K562 (cell line): ENCODE measurements at regions not wholly inside any gene's neighbourhood (a gene's known extent, or its start where the extent isn't known, plus 50 kb on each side); places are given as distances from the start of the nearest gene placed in this dataset.

Source experiments
- ATAC-seq: fragments of 200-7000 bp; cut with Tn5 transposase; 3 replicates; pipeline ENCODE4 v1.9.1; 2020; ENCODE audit warnings: moderate library complexity
- BruUV-seq: library from RNA; stranded (reverse); fragments of 400-500 nt; replicated peaks from 2 replicates; lab custom pipeline; 2021; lab: Mats Ljungman, UMichigan
- CTCF ChIA-PET: fragments of 300-600 bp; formaldehyde crosslinking; extraction: SDS; loops from one replicate; lab custom pipeline; 2021; ENCODE audit warnings: low intra/inter-chr PET ratio; lab: Yijun Ruan, JAX
- POLR2A ChIA-PET: fragments of 300-600, 350-650 bp; sonication (Branson Sonifier 250); formaldehyde crosslinking; extraction: SDS; loops from one replicate; lab custom pipeline; 2021; ENCODE audit warnings: antibody characterized with exemption, inconsistent platforms; lab: Yijun Ruan, JAX
- DNase-seq, 4 experiments: peaks; one replicate each; pipeline versions ENCODE4 v3.0.0 to v3.0.0-alpha.2; 2011 to 2018; ENCODE audit warnings: low spot score in 3 of 4, mixed read lengths in 3 of 4; ENCODE audit errors: extremely low read depth in 1 of 4
- FAIRE-seq: peaks from 2 replicates; lab custom pipeline; 2011; peaks lifted over from hg19 to GRCh38; lab: Jason Lieb, UNC
- H2AFZ ChIP-seq: 2 replicates; pipeline ENCODE4 v1.6.0; 2011; ENCODE audit warnings: low read depth, low read length, control low read depth, inconsistent platforms
- H3K27ac ChIP-seq: fragments of 200-600 bp; 3 replicates; pipeline ENCODE4 v1.8.0; 2011; ENCODE audit warnings: low read depth, mild to moderate bottlenecking, control low read depth, inconsistent platforms, low read length, moderate library complexity, mixed read lengths; ENCODE audit errors: extremely low read depth
- H3K27me3 ChIP-seq, 2 experiments: fragments of 300-600 bp in 1 of 2; 2 replicates in 1 of 2; 3 replicates in 1 of 2; pipeline versions ENCODE4 v1.6.0 to v1.8.0; 2011; ENCODE audit warnings: inconsistent platforms in 2 of 2, low read length in 2 of 2, mild to moderate bottlenecking in 1 of 2, mixed read lengths in 1 of 2, moderate library complexity in 1 of 2; ENCODE audit not compliant: control insufficient read depth in 2 of 2, insufficient read depth in 2 of 2
- H3K36me3 ChIP-seq: fragments of 300-600 bp; 3 replicates; pipeline ENCODE4 v1.8.0; 2011; ENCODE audit warnings: mild to moderate bottlenecking, low read length, inconsistent platforms; ENCODE audit not compliant: control insufficient read depth, insufficient read depth
- H3K4me1 ChIP-seq, 2 experiments: fragments of 200-600 bp in 1 of 2; replicated peaks in 1 of 2; 2 replicates in 1 of 2; 3 replicates in 1 of 2; pipeline versions ENCODE4 v1.5.1 to v1.8.0; 2011; ENCODE audit warnings: inconsistent platforms in 2 of 2, low read length in 2 of 2, mild to moderate bottlenecking in 1 of 2, mixed read lengths in 1 of 2, moderate library complexity in 1 of 2; ENCODE audit not compliant: control insufficient read depth in 2 of 2, insufficient read depth in 2 of 2
- H3K4me2 ChIP-seq: 2 replicates; pipeline ENCODE4 v1.6.1; 2011; ENCODE audit warnings: low read length, control low read depth, inconsistent platforms, mixed read lengths; ENCODE audit not compliant: insufficient read depth
- H3K4me3 ChIP-seq: fragments of 200-600 bp; sonication (generic), shearing (Covaris generic); 2 replicates; pipeline ENCODE4 v1.5.1; 2016; ENCODE audit warnings: control low read depth, inconsistent platforms
- H3K79me2 ChIP-seq: fragments of 200-600 bp; 3 replicates; pipeline ENCODE4 v1.8.0; 2011; ENCODE audit warnings: low read length, inconsistent platforms; ENCODE audit not compliant: control insufficient read depth, insufficient read depth
- H3K9ac ChIP-seq, 2 experiments: 2 replicates each; pipeline versions ENCODE4 v1.6.0 to v1.6.1; 2011; ENCODE audit warnings: low read depth in 2 of 2, low read length in 2 of 2, control low read depth in 1 of 2, inconsistent platforms in 1 of 2, mild to moderate bottlenecking in 1 of 2, mixed read lengths in 1 of 2; ENCODE audit not compliant: insufficient read depth in 1 of 2
- H3K9me1 ChIP-seq: one replicate; pipeline ENCODE4 v1.6.0; 2011; ENCODE audit warnings: inconsistent platforms, mild to moderate bottlenecking, low read length, moderate library complexity; ENCODE audit not compliant: control insufficient read depth, insufficient read depth
- H3K9me3 ChIP-seq: replicated peaks from 2 replicates; pipeline ENCODE4 v1.5.1; 2011; ENCODE audit warnings: low read depth, low read length, inconsistent platforms; ENCODE audit not compliant: control insufficient read depth, insufficient read depth
- H4K20me1 ChIP-seq: replicated peaks from 2 replicates; pipeline ENCODE4 v1.6.1; 2011; ENCODE audit warnings: low read length, inconsistent platforms, mixed read lengths; ENCODE audit not compliant: control insufficient read depth, insufficient read depth
- CHD2 ChIP-seq: IDR thresholded peaks from 2 replicates; pipeline ENCODE4 v1.6.1; 2011; ENCODE audit warnings: low read depth, low read length
- EGR1 ChIP-seq: fragments of 450-650 bp; conservative IDR thresholded peaks from 2 replicates; pipeline ENCODE4 v1.6.1; 2017; ENCODE audit warnings: mild to moderate bottlenecking
- EP400 ChIP-seq: fragments of 450-650 bp; IDR thresholded peaks from 2 replicates; pipeline ENCODE4 v1.6.1; 2017; ENCODE audit warnings: antibody characterized with exemption, mild to moderate bottlenecking, moderate library complexity
- GTF3C2 ChIP-seq: IDR thresholded peaks from 3 replicates; pipeline ENCODE4 v1.6.1; 2011; ENCODE audit warnings: borderline replicate concordance, mild to moderate bottlenecking, moderate library complexity; ENCODE audit not compliant: insufficient read length; ENCODE audit errors: extremely low read depth
- HNRNPL ChIP-seq: fragments of 200-400 bp; formaldehyde crosslinking; IDR thresholded peaks from 2 replicates; pipeline ENCODE4 v1.6.1; 2017; ENCODE audit warnings: low read depth, mild to moderate bottlenecking, low read length
- IRF9 ChIP-seq: fragments of 450-650 bp; IDR thresholded peaks from 2 replicates; pipeline ENCODE4 v1.6.1; 2016; ENCODE audit warnings: missing biosample characterization, missing genetic modification characterization
- KDM2B ChIP-seq: fragments of 250-450 bp; sonication (Bioruptor Pico); IDR thresholded peaks from 2 replicates; pipeline ENCODE4 v1.8.0; 2021; ENCODE audit warnings: mild to moderate bottlenecking, moderate library complexity
- MAFK ChIP-seq: IDR thresholded peaks from 2 replicates; pipeline ENCODE4 v1.6.1; 2011; ENCODE audit warnings: low read length, improper control_type of control experiment
- MLX ChIP-seq, 2 experiments: fragments of 450-650 bp in 1 of 2; sonication (generic) in 1 of 2; formaldehyde crosslinking; conservative IDR thresholded peaks; 2 replicates each; pipeline versions ENCODE4 v1.4.0 to v1.8.1; 2020 to 2022; ENCODE audit warnings: mild to moderate bottlenecking in 1 of 2, missing genetic modification reagents in 1 of 2
- MNT ChIP-seq, 2 experiments: fragments of 450-650 bp; conservative IDR thresholded peaks; 2 replicates each; pipeline ENCODE4 v1.6.1; 2017; ENCODE audit warnings: mild to moderate bottlenecking in 2 of 2, moderate library complexity in 2 of 2
- PHF20 ChIP-seq: fragments of 450-650 bp; IDR thresholded peaks from 2 replicates; pipeline ENCODE4 v1.6.1; 2018; ENCODE audit not compliant: partially characterized antibody
- PRMT5 ChIP-seq: sonication (generic); formaldehyde crosslinking; IDR thresholded peaks from 2 replicates; pipeline ENCODE4 v1.5.0; 2020; ENCODE audit warnings: missing genetic modification reagents
- TAF15 ChIP-seq: fragments of 200-400 bp; formaldehyde crosslinking; IDR thresholded peaks from 2 replicates; pipeline ENCODE4 v1.6.1; 2017; ENCODE audit warnings: mild to moderate bottlenecking, low read depth, low read length, moderate library complexity
- TAF9B ChIP-seq: fragments of 450-650 bp; IDR thresholded peaks from 2 replicates; pipeline ENCODE4 v1.6.1; 2018; ENCODE audit warnings: mild to moderate bottlenecking; ENCODE audit not compliant: partially characterized antibody
- ZNF12 ChIP-seq: sonication (generic); formaldehyde crosslinking; IDR thresholded peaks from 2 replicates; pipeline ENCODE4 v1.4.0; 2020; ENCODE audit warnings: mild to moderate bottlenecking, missing genetic modification reagents
- ZNF282 ChIP-seq: sonication (generic); formaldehyde crosslinking; IDR thresholded peaks from 2 replicates; pipeline ENCODE4 v1.8.1; 2023; ENCODE audit warnings: missing genetic modification reagents
- ZNF695 ChIP-seq: fragments of 450-650 bp; formaldehyde crosslinking; IDR thresholded peaks from 2 replicates; pipeline ENCODE4 v1.4.0; 2020; ENCODE audit warnings: mild to moderate bottlenecking, moderate library complexity
- WGBS: fragments of 100-300 bp; shearing (Covaris generic); methylation state at CpG from one replicate; pipeline ENCODE4 v1.1.6; 2016; ENCODE audit warnings: low coverage, mixed read lengths; ENCODE audit not compliant: insufficient coverage; ENCODE audit errors: missing lambda C conversion rate; 5-methylcytosine and 5-hydroxymethylcytosine counted together
- in situ Hi-C: fragments of 300-500 bp; cut with MboI; formaldehyde crosslinking; loops from 4 replicates; pipeline ENCODE4 v1.15.0; 2018; ENCODE audit warnings: inconsistent platforms, mixed read lengths
- intact Hi-C: fragments of 100-400 bp; cut with micrococcal nuclease; formaldehyde crosslinking; loops from 2 replicates; pipeline ENCODE4 v1.14.2; 2022

- no peak for TF ChIP-seq MLX (CRISPR knock-in tag; conservative IDR thresholded peaks at IDR 0.05)
- no peak for TF ChIP-seq HNRNPL
- no peak for TF ChIP-seq EGR1
Measured at GRCh38 chr11:42975180-42975529, 336.6 kb upstream of the API5 start (continued).

- WGBS = 0% methylated on average over 1 of the region's 1 CpG
- no TSS peak for BruUV-seq
- CTCF ChIA-PET = interaction anchor here (0.7 kb wide), 1 partner anchor 401 kb away, joined by 3 read pairs; no protein-coding TSS in a partner anchor
- no peak for TF ChIP-seq KDM2B (CRISPR knock-in tag)
- no peak for TF ChIP-seq MAFK
- no peak for TF ChIP-seq PRMT5 (CRISPR knock-in tag)
- no peak for TF ChIP-seq TAF9B
- no peak for TF ChIP-seq PHF20
- TF ChIP-seq TAF15 = no peak
- TF ChIP-seq ZNF282 (CRISPR knock-in tag) = no peak
- no peak for TF ChIP-seq MNT (conservative IDR thresholded peaks at IDR 0.05)
- no peak for TF ChIP-seq CHD2
- TF ChIP-seq IRF9 (tag) = no peak
- TF ChIP-seq GTF3C2 = no peak
- no peak for TF ChIP-seq ZNF695 (CRISPR knock-in tag)
- no peak for TF ChIP-seq ZNF12 (CRISPR knock-in tag)
- no peak for TF ChIP-seq EP400
Measured at GRCh38 chr11:42976636-42977217, 335.1 kb upstream of the API5 start.

More at GRCh38 chr11:42976636-42977217, 335.1 kb upstream of the API5 start:
- in situ Hi-C loops (no loop called here), intact Hi-C loops (no loop called here)
- no peak overlapping the region for H3K4me3 ChIP-seq
- no peak for FAIRE-seq
- H3K36me3 ChIP-seq = no peaks in the 10 kb centered on the region
- DNase-seq = no peak
- H3K4me2 ChIP-seq = no peak overlapping the region
- no peaks in the 10 kb centered on the region for H3K9me3 ChIP-seq
- ATAC-seq = no peak
- H3K4me1 ChIP-seq = no peaks in the 10 kb centered on the region
- no peak overlapping the region for H3K27ac ChIP-seq
- no peaks in the 10 kb centered on the region for H3K27me3 ChIP-seq
- no peak overlapping the region for H3K9ac ChIP-seq
- H3K9me1 ChIP-seq = no peaks in the 10 kb centered on the region
- no peaks in the 10 kb centered on the region for H4K20me1 ChIP-seq
- H3K79me2 ChIP-seq = no peaks in the 10 kb centered on the region
- H2AFZ ChIP-seq = no peak overlapping the region
- POLR2A ChIA-PET = no interaction called here
